ENCODE measurements at regions not wholly inside any gene's neighbourhood (a gene's known extent, or its start where the extent isn't known, plus 50 kb on each side); places are given as distances from the start of the nearest gene placed in this dataset.

- Histone ChIP-seq H3K79me2 (replicated peaks; ENCODE audit: insufficient read depth, low read length) (no peaks in the 10 kb centered on the region), H3K9me3 (ENCODE audit: low read length) (no peaks in the 10 kb centered on the region), H3K9ac (ENCODE audit: low read length) (peak overlapping the region; percentile 34), H3K9me2 (ENCODE audit: insufficient read depth, low read length) (no peaks in the 10 kb centered on the region), H3F3A (ENCODE audit: insufficient read depth, low read length, poor library complexity, severe bottlenecking) (no peaks in the 10 kb centered on the region), H3K4me3 (ENCODE audit: low read length) (peak overlapping the region; percentile 30), H3K4me2 (ENCODE audit: low read length) (peak overlapping the region; percentile 24), H3K36me3 (ENCODE audit: insufficient read depth, low read length) (no peaks in the 10 kb centered on the region), H4K20me1 (ENCODE audit: insufficient read depth) (no peaks in the 10 kb centered on the region), H3K27me3 (ENCODE audit: insufficient read depth, low read depth, low read length) (no peaks in the 10 kb centered on the region), H3K27ac (ENCODE audit: low read length) (peak overlapping the region; percentile 82), H2AFZ (ENCODE audit: low read depth, low read length) (no peak overlapping the region)
- TF ChIP-seq EZH2 (IDR thresholded peaks at IDR 0.05; ENCODE audit: borderline replicate concordance, insufficient read depth, low read length, poor library complexity, severe bottlenecking) (no peak), MXI1 (conservative IDR thresholded peaks at IDR 0.05; ENCODE audit: poor library complexity, severe bottlenecking) (no peak), RAD21 (conservative IDR thresholded peaks at IDR 0.05) (no peak), SMC3 (conservative IDR thresholded peaks at IDR 0.05; ENCODE audit: poor library complexity) (no peak), POLR2AphosphoS5 (IDR thresholded peaks at IDR 0.05) (no peak), CTCF (IDR thresholded peaks at IDR 0.05; ENCODE audit: poor library complexity, severe bottlenecking) (no peak), TAF1 (IDR thresholded peaks at IDR 0.05; ENCODE audit: low read depth) (no peak), EP300 (conservative IDR thresholded peaks at IDR 0.05; ENCODE audit: poor library complexity, severe bottlenecking) (no peak), REST (IDR thresholded peaks at IDR 0.05; ENCODE audit: borderline replicate concordance) (no peak)
These were observed 751.2 kb downstream of the HDGFL1 start for GRCh38 chr6:23320471-23321015.

- Histone ChIP-seq H3K79me2 (replicated peaks; ENCODE audit: insufficient read depth, low read length) (no peaks in the 10 kb centered on the region), H3K9ac (ENCODE audit: low read length) (no peak overlapping the region), H2AFZ (ENCODE audit: low read depth, low read length) (no peak overlapping the region), H3K9me3 (ENCODE audit: low read length) (no peaks in the 10 kb centered on the region), H3K4me2 (ENCODE audit: low read length) (no peak overlapping the region), H4K20me1 (ENCODE audit: insufficient read depth) (no peaks in the 10 kb centered on the region), H3K36me3 (ENCODE audit: insufficient read depth, low read length) (no peaks in the 10 kb centered on the region), H3K27me3 (ENCODE audit: insufficient read depth, low read depth, low read length) (no peaks in the 10 kb centered on the region), H3K27ac (ENCODE audit: low read length) (no peak overlapping the region), H3K9me2 (ENCODE audit: insufficient read depth, low read length) (no peaks in the 10 kb centered on the region), H3K4me3 (ENCODE audit: low read length) (no peak overlapping the region), H3F3A (ENCODE audit: insufficient read depth, low read length, poor library complexity, severe bottlenecking) (no peaks in the 10 kb centered on the region)
- TF ChIP-seq TAF1 (IDR thresholded peaks at IDR 0.05; ENCODE audit: low read depth), result no peak
- no peak for TF ChIP-seq CTCF (IDR thresholded peaks at IDR 0.05; ENCODE audit: poor library complexity, severe bottlenecking)
- no peak for TF ChIP-seq RAD21 (conservative IDR thresholded peaks at IDR 0.05)
- no peak for TF ChIP-seq EP300 (conservative IDR thresholded peaks at IDR 0.05; ENCODE audit: poor library complexity, severe bottlenecking)
- TF ChIP-seq SMC3 (conservative IDR thresholded peaks at IDR 0.05; ENCODE audit: poor library complexity), result no peak
- no peak for TF ChIP-seq POLR2AphosphoS5 (IDR thresholded peaks at IDR 0.05)
- no peak for TF ChIP-seq MXI1 (conservative IDR thresholded peaks at IDR 0.05; ENCODE audit: poor library complexity, severe bottlenecking)
- TF ChIP-seq EZH2 (IDR thresholded peaks at IDR 0.05; ENCODE audit: borderline replicate concordance, insufficient read depth, low read length, poor library complexity, severe bottlenecking), result no peak
- no peak for TF ChIP-seq REST (IDR thresholded peaks at IDR 0.05; ENCODE audit: borderline replicate concordance)
These were observed 754.5 kb downstream of the HDGFL1 start for GRCh38 chr6:23323897-23324296.

Measured in neural cell (in vitro differentiated cells).